Sigmoid colon (tissue), 3 donors: ENCODE measurements at regions not wholly inside any gene's neighbourhood (a gene's known extent, or its start where the extent isn't known, plus 50 kb on each side); places are given as distances from the start of the nearest gene placed in this dataset.

Experiments used
- POLR2A ChIP-seq, 2 donors: fragments of 450-650 bp; IDR thresholded peaks; one replicate each; pipeline ENCODE4 v1.6.1; 2016; ENCODE audit warnings: antibody characterized with exemption in 2 of 2, mild to moderate bottlenecking in 2 of 2, moderate library complexity in 2 of 2
- TF ChIP-seq, protein P1 (sequence below), 4 experiments: fragments of 450-650 bp in 3 of 4; fragments of 200-600 bp in 1 of 4; IDR thresholded peaks; one replicate each; pipeline ENCODE4 v1.5.1; 2016 to 2019; ENCODE audit warnings: antibody characterized with exemption in 4 of 4, mild to moderate bottlenecking in 3 of 4, moderate library complexity in 2 of 4

DNA sequence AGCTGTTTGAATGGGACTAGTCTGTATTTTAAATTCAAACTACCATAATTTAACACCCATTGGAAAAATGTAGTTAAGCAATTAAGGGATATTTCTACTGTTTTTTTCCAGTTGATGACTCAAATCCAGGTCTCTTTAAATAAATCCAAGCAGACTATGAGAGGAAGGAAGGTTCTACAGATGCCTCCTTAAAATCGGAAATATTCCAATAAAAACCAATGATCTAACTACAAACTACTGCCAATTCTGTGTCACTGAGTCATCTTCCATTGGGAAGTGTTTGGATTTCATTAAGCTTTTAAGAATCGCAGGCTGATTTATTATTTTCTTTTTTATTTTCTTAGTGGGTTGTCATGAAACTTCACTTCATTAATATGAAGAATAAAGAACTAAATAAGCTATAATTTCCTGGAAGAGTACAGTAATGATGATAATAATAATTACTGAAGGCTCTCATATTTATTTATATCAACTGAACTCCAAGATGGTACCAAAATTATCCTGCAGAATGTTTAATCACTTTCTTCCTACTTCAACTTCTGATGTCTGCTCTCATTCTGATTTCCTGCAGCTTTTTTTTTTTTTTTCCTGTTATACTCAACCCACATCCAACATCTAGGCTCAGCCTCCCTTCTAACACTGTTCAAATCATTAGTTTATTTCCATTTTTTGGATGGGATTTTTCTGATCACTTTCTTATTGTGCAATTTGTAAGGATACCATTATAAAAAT, 166.3 kb upstream of the FN1 start:
- TF ChIP-seq, protein P1, sequence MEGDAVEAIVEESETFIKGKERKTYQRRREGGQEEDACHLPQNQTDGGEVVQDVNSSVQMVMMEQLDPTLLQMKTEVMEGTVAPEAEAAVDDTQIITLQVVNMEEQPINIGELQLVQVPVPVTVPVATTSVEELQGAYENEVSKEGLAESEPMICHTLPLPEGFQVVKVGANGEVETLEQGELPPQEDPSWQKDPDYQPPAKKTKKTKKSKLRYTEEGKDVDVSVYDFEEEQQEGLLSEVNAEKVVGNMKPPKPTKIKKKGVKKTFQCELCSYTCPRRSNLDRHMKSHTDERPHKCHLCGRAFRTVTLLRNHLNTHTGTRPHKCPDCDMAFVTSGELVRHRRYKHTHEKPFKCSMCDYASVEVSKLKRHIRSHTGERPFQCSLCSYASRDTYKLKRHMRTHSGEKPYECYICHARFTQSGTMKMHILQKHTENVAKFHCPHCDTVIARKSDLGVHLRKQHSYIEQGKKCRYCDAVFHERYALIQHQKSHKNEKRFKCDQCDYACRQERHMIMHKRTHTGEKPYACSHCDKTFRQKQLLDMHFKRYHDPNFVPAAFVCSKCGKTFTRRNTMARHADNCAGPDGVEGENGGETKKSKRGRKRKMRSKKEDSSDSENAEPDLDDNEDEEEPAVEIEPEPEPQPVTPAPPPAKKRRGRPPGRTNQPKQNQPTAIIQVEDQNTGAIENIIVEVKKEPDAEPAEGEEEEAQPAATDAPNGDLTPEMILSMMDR (IDR thresholded peaks at IDR 0.05): no peak
- TF ChIP-seq POLR2A (IDR thresholded peaks at IDR 0.05): no peak
